GM10266 (cell line): ENCODE measurements at regions not wholly inside any gene's neighbourhood (a gene's known extent, or its start where the extent isn't known, plus 50 kb on each side); places are given as distances from the start of the nearest gene placed in this dataset.

Experiments used
- DNase-seq: peaks from one replicate; pipeline ENCODE4 v3.0.0; 2012; ENCODE audit errors: extremely low spot score
- CTCF ChIP-seq: IDR thresholded peaks from 2 replicates; pipeline ENCODE4 v1.5.1; 2012; ENCODE audit warnings: mild to moderate bottlenecking, low read depth; ENCODE audit not compliant: control insufficient read depth, insufficient read depth; ENCODE audit errors: missing control alignments

DNA sequence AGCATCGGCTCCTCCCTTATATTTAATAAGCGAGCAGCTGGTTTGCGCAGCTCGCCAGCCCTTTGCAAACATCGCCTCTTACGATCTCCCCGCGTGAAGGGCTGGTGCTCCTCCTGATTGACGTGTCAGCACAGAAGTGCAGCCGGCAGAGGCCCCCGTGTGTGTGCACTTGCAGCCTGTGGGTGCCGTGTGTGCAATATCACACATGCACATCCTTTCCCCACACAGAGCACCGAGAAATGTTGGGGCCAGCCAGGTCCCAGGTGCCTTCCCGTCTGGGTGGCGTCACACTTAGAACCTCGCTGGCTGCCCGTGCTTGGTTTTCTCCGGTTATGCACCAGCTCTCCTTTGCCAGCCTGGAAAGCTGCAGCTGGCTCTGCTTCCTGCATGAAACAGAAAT is 126.6 kb upstream of the AJAP1 start:
- DNase-seq: no peak
- TF ChIP-seq CTCF: no peak

- no peak for DNase-seq
- no peak for TF ChIP-seq CTCF
These were observed 125.8 kb upstream of the AJAP1 start for GRCh38 chr1:4528590-4528989.

GRCh38 chr1:4529446-4530165 is 124.8 kb upstream of the AJAP1 start:
- no peak for TF ChIP-seq CTCF
- DNase-seq: no peak

GRCh38 chr1:4530166-4530785 is 124.1 kb upstream of the AJAP1 start:
- TF ChIP-seq CTCF: no peak
- no peak for DNase-seq

- no peak for DNase-seq
- TF ChIP-seq CTCF: no peak
These were observed 122.6 kb upstream of the AJAP1 start for GRCh38 chr1:4531842-4532241.

- DNase-seq: no peak
- no peak for TF ChIP-seq CTCF
These were observed 121.8 kb upstream of the AJAP1 start for GRCh38 chr1:4532656-4533055.

GRCh38 chr1:4546911-4547310 is 107.5 kb upstream of the AJAP1 start:
- TF ChIP-seq CTCF: no peak

More at GRCh38 chr1:4546911-4547310, 107.5 kb upstream of the AJAP1 start:
- no peak for DNase-seq
